ENCODE measurements at regions not wholly inside any gene's neighbourhood (a gene's known extent, or its start where the extent isn't known, plus 50 kb on each side); places are given as distances from the start of the nearest gene placed in this dataset.
"Not testable (repeated sequence)": the region's sequence is repeated elsewhere in the genome, so short reads cannot be mapped to it uniquely, and the experiment has no call there.

- TF ChIP-seq POLR2AphosphoS5 (IDR thresholded peaks at IDR 0.05; ENCODE audit: low read depth, low read length); POLR2A (IDR thresholded peaks at IDR 0.05; ENCODE audit: low read depth, low read length); SPI1 (IDR thresholded peaks at IDR 0.05; ENCODE audit: low read depth, low read length); TAF1 (IDR thresholded peaks at IDR 0.05; ENCODE audit: low read depth, low read length); POU2F2 (IDR thresholded peaks at IDR 0.05; ENCODE audit: low read depth, low read length); PAX5 (IDR thresholded peaks at IDR 0.05; ENCODE audit: insufficient read depth, low read length, severe bottlenecking): not testable (repeated sequence)
Observed at GRCh38 chr1:761791-762190, 75.3 kb upstream of the OR4F16 start.
